ENCODE measurements at regions not wholly inside any gene's neighbourhood (a gene's known extent, or its start where the extent isn't known, plus 50 kb on each side); places are given as distances from the start of the nearest gene placed in this dataset.
A peak's percentile ranks its signal among the peaks of the same experiment; 100 is the strongest.

GRCh38 chr3:64353226-64353625 lies 128.0 kb upstream of the PRICKLE2 start:
- peak; percentile 14 for DNase-seq (ENCODE audit: low spot score)

GRCh38 chr3:64352639-64352992 lies 127.3 kb upstream of the PRICKLE2 start:
- no peak for DNase-seq (ENCODE audit: low spot score)

GRCh38 chr3:64351713-64352638 lies 126.7 kb upstream of the PRICKLE2 start:
- DNase-seq (ENCODE audit: low spot score), result peak; percentile 42

GRCh38 chr3:64349551-64349950 lies 124.3 kb upstream of the PRICKLE2 start:
- DNase-seq (ENCODE audit: low spot score), result no peak

GRCh38 chr3:64345371-64345770 lies 120.1 kb upstream of the PRICKLE2 start:
- DNase-seq (ENCODE audit: low spot score), result peak; percentile 59

GRCh38 chr3:64344721-64345207 lies 119.5 kb upstream of the PRICKLE2 start:
- peak; percentile 56 for DNase-seq (ENCODE audit: low spot score)

- peak; percentile 51 for DNase-seq (ENCODE audit: low spot score)
Observed at GRCh38 chr3:64343689-64344430, 118.6 kb upstream of the PRICKLE2 start.

- DNase-seq (ENCODE audit: low spot score), result peak; percentile 31
Observed at GRCh38 chr3:64342940-64343688, 117.8 kb upstream of the PRICKLE2 start.

- DNase-seq (ENCODE audit: low spot score), result no peak
Observed at GRCh38 chr3:64341296-64341695, 116.0 kb upstream of the PRICKLE2 start.

- peak; percentile 64 for DNase-seq (ENCODE audit: low spot score)
Observed at GRCh38 chr3:64340641-64341101, 115.4 kb upstream of the PRICKLE2 start.

- no peak for DNase-seq (ENCODE audit: low spot score)
Observed at GRCh38 chr3:64336488-64336887, 111.2 kb upstream of the PRICKLE2 start.

- peak; percentile 25 for DNase-seq (ENCODE audit: low spot score)
Observed at GRCh38 chr3:64332459-64333350, 107.4 kb upstream of the PRICKLE2 start.

GRCh38 chr3:64331605-64332004 lies 106.3 kb upstream of the PRICKLE2 start:
- DNase-seq (ENCODE audit: low spot score), result no peak

- DNase-seq (ENCODE audit: low spot score), result no peak
Observed at GRCh38 chr3:64329037-64329436, 103.8 kb upstream of the PRICKLE2 start.

- DNase-seq (ENCODE audit: low spot score), result peak; percentile 70
Observed at GRCh38 chr3:64327100-64327804, 102.0 kb upstream of the PRICKLE2 start.

- DNase-seq (ENCODE audit: low spot score), result peak; percentile 66
Observed at GRCh38 chr3:64321747-64322146, 96.5 kb upstream of the PRICKLE2 start.

GRCh38 chr3:64319391-64319790 lies 94.1 kb upstream of the PRICKLE2 start:
- no peak for DNase-seq (ENCODE audit: low spot score)

GRCh38 chr3:64318668-64319271 lies 93.5 kb upstream of the PRICKLE2 start:
- DNase-seq (ENCODE audit: low spot score), result no peak

GRCh38 chr3:64318001-64318400 lies 92.7 kb upstream of the PRICKLE2 start:
- DNase-seq (ENCODE audit: low spot score), result no peak

GRCh38 chr3:64316971-64317370 lies 91.7 kb upstream of the PRICKLE2 start:
- no peak for DNase-seq (ENCODE audit: low spot score)

Data from GM03348 (cell line).